ENCODE measurements at regions not wholly inside any gene's neighbourhood (a gene's known extent, or its start where the extent isn't known, plus 50 kb on each side); places are given as distances from the start of the nearest gene placed in this dataset.

DNA sequence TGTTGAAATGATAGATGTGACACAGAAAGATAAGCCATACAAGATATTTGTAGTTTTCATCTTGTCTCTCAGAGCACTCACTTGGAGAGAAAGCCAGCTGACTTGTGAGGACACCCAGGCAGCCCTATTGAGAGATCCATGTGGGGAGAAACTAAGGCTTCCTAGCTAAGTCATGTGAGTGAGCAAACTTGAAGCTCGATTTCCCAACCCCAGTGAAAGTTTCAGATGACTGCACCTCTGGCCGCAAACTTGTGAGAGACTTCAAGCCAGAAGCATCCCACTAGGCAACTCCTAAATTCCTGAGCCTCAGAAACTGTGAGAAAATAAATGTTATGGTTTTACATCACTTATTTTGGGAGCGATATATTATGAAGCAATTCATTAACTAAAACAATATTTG, 832.3 kb downstream of the LTN1 start:
- FAIRE-seq: no peak

DNA sequence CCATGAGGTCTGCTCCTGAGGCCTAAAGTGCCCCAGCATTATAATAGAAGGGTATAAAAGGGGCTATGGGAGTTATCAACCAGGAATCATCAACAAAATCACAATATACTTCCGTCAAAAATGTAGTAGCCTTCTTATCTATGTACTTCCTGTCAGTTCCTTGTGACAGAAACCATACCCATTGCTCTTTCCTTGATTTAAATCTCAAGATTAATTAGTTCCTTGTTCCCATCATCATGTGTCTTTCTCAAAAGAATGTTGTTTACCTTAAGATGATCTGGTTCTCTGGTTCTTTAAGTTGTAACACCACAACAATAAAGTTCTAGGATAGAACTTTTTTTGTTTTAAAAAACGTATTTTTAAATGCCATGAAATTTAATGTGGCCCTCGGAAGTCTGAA, 833.3 kb downstream of the LTN1 start:
- no peaks in the 10 kb centered on the region for H3K36me3 ChIP-seq (ENCODE audit: control insufficient read depth in 2 of 2, extremely low read depth in 1 of 2, insufficient read depth in 2 of 2, low read length in 2 of 2)
- no peaks in the 10 kb centered on the region for H3K9me3 ChIP-seq (replicated peaks; ENCODE audit: control insufficient read depth, insufficient read depth, low read length)
- DNase-seq (ENCODE audit: low read depth, low spot score) (no peak), FAIRE-seq (no peak)
- no peak for TF ChIP-seq POLR2A (IDR thresholded peaks at IDR 0.05; ENCODE audit: low read depth, low read length)
- TF ChIP-seq MYC (IDR thresholded peaks at IDR 0.05; ENCODE audit: low read depth, low read length): no peak
- ChIA-PET POLR2A (no interaction called here), CTCF (no interaction called here)
- H3K4me2 ChIP-seq (ENCODE audit: insufficient read depth, low read length): no peak overlapping the region
- no peaks in the 10 kb centered on the region for H3K9me1 ChIP-seq (replicated peaks; ENCODE audit: control insufficient read depth, extremely low read depth, insufficient read depth, low read length)
- no peak overlapping the region for H2AFZ ChIP-seq (ENCODE audit: low read depth, low read length)
- intact Hi-C loops (cut with micrococcal nuclease) (no loop called here), dilution Hi-C loops (cut with MboI; ENCODE audit: extremely low pct_ligation_motif_present, low sequenced_read_pairs) (no loop called here)
- no peaks in the 10 kb centered on the region for H3K27me3 ChIP-seq (ENCODE audit: control insufficient read depth in 2 of 2, insufficient read depth in 2 of 2, low read length in 2 of 2)
- H3K9ac ChIP-seq (replicated peaks; ENCODE audit: extremely low read depth, insufficient read depth, low read length): no peak overlapping the region
- H3K4me3 ChIP-seq (replicated peaks in 1 of 3; ENCODE audit: insufficient read depth in 1 of 3, low read depth in 1 of 3, low read length in 3 of 3): no peak overlapping the region
- no peaks in the 10 kb centered on the region for H3K4me1 ChIP-seq (ENCODE audit: control insufficient read depth, extremely low read depth, insufficient read depth, low read length)
- no peaks in the 10 kb centered on the region for H3K79me2 ChIP-seq (ENCODE audit: control insufficient read depth, insufficient read depth, low read length)
- no peaks in the 10 kb centered on the region for H4K20me1 ChIP-seq (replicated peaks; ENCODE audit: control insufficient read depth, extremely low read depth, insufficient read depth, low read length)
- no peak overlapping the region for H3K27ac ChIP-seq (ENCODE audit: insufficient read depth, low read depth, low read length)
- BruUV-seq (replicated peaks): no TSS peak

More for the DNA sequence above, 832.3 kb downstream of the LTN1 start:
- Histone ChIP-seq H3K27me3 (ENCODE audit: control insufficient read depth in 2 of 2, insufficient read depth in 2 of 2, low read length in 2 of 2) (no peaks in the 10 kb centered on the region), H3K4me2 (ENCODE audit: insufficient read depth, low read length) (no peak overlapping the region), H3K4me1 (ENCODE audit: control insufficient read depth, extremely low read depth, insufficient read depth, low read length) (no peaks in the 10 kb centered on the region), H4K20me1 (replicated peaks; ENCODE audit: control insufficient read depth, extremely low read depth, insufficient read depth, low read length) (no peaks in the 10 kb centered on the region), H3K9ac (replicated peaks; ENCODE audit: extremely low read depth, insufficient read depth, low read length) (no peak overlapping the region), H2AFZ (ENCODE audit: low read depth, low read length) (no peak overlapping the region), H3K79me2 (ENCODE audit: control insufficient read depth, insufficient read depth, low read length) (no peaks in the 10 kb centered on the region), H3K36me3 (ENCODE audit: control insufficient read depth in 2 of 2, extremely low read depth in 1 of 2, insufficient read depth in 2 of 2, low read length in 2 of 2) (no peaks in the 10 kb centered on the region), H3K9me1 (replicated peaks; ENCODE audit: control insufficient read depth, extremely low read depth, insufficient read depth, low read length) (no peaks in the 10 kb centered on the region), H3K9me3 (replicated peaks; ENCODE audit: control insufficient read depth, insufficient read depth, low read length) (no peaks in the 10 kb centered on the region), H3K4me3 (replicated peaks in 1 of 3; ENCODE audit: insufficient read depth in 1 of 3, low read depth in 1 of 3, low read length in 3 of 3) (no peak overlapping the region), H3K27ac (ENCODE audit: insufficient read depth, low read depth, low read length) (no peak overlapping the region)
- TF ChIP-seq POLR2AphosphoS5 (IDR thresholded peaks at IDR 0.05; ENCODE audit: insufficient read depth, low read depth, low read length) (no peak), GATA2 (IDR thresholded peaks at IDR 0.05; ENCODE audit: insufficient read depth, insufficient read length, low read depth, low read length) (no peak)
- dilution Hi-C loops (cut with MboI; ENCODE audit: extremely low pct_ligation_motif_present, low sequenced_read_pairs): no loop called here
- BruUV-seq (replicated peaks): no TSS peak
- intact Hi-C loops (cut with micrococcal nuclease): loop anchor here (5.0 kb wide), 1 partner anchor 748 kb away; no protein-coding TSS in a partner anchor
- ChIA-PET CTCF (no interaction called here), POLR2A (no interaction called here)
- no peak for DNase-seq (ENCODE audit: low read depth, low spot score)
